Left ventricle myocardium inferior (tissue), 1 donor: ENCODE measurements at regions not wholly inside any gene's neighbourhood (a gene's known extent, or its start where the extent isn't known, plus 50 kb on each side); places are given as distances from the start of the nearest gene placed in this dataset.
"Not testable (repeated sequence)": the region's sequence is repeated elsewhere in the genome, so short reads cannot be mapped to it uniquely, and the experiment has no call there.

Experiments
- DNase-seq: peaks from one replicate; pipeline ENCODE4 v3.0.0-alpha.2; 2020
- H3K27ac ChIP-seq: fragments of 200-600 bp; replicated peaks from 2 replicates; pipeline ENCODE4 v1.8.0; 2021
- H3K27me3 ChIP-seq: fragments of 200-600 bp; 2 replicates; pipeline ENCODE4 v1.8.0; 2021; ENCODE audit warnings: low read depth
- H3K36me3 ChIP-seq: fragments of 200-600 bp; 2 replicates; pipeline ENCODE4 v1.8.0; 2021
- H3K4me1 ChIP-seq: fragments of 200-600 bp; 2 replicates; pipeline ENCODE4 v1.8.0; 2021
- H3K4me3 ChIP-seq: fragments of 200-600 bp; 2 replicates; pipeline ENCODE4 v1.8.0; 2021; ENCODE audit warnings: mild to moderate bottlenecking, moderate library complexity
- H3K9me3 ChIP-seq: fragments of 200-600 bp; replicated peaks from 2 replicates; pipeline ENCODE4 v1.8.0; 2021
- CTCF ChIP-seq: fragments of 200-600 bp; IDR thresholded peaks from 2 replicates; pipeline ENCODE4 v1.8.0; 2021; ENCODE audit warnings: antibody characterized with exemption, mild to moderate bottlenecking, borderline replicate concordance
- intact Hi-C: fragments of 100-400 bp; cut with micrococcal nuclease; formaldehyde crosslinking; loops from one replicate; pipeline ENCODE4 v1.11.0; 2022
- donor health status: DM: no; HTN: yes; CAD: no; lungs with severe emphysema.

GRCh38 chr12:34217660-34218059 is 195.4 kb downstream of the ALG10 start:
- Histone ChIP-seq H3K4me1 (peaks cover 14% of the 10 kb centered on the region), H3K9me3 (no peaks in the 10 kb centered on the region), H3K27me3 (peaks cover 12% of the 10 kb centered on the region), H3K4me3 (no peak overlapping the region), H3K36me3 (no peaks in the 10 kb centered on the region), H3K27ac (no peak overlapping the region)
- no peak for TF ChIP-seq CTCF
- DNase-seq = no peak
- intact Hi-C loops = loop anchor here (5.0 kb wide), 1 partner anchor 95 kb away; no protein-coding TSS in a partner anchor

DNA sequence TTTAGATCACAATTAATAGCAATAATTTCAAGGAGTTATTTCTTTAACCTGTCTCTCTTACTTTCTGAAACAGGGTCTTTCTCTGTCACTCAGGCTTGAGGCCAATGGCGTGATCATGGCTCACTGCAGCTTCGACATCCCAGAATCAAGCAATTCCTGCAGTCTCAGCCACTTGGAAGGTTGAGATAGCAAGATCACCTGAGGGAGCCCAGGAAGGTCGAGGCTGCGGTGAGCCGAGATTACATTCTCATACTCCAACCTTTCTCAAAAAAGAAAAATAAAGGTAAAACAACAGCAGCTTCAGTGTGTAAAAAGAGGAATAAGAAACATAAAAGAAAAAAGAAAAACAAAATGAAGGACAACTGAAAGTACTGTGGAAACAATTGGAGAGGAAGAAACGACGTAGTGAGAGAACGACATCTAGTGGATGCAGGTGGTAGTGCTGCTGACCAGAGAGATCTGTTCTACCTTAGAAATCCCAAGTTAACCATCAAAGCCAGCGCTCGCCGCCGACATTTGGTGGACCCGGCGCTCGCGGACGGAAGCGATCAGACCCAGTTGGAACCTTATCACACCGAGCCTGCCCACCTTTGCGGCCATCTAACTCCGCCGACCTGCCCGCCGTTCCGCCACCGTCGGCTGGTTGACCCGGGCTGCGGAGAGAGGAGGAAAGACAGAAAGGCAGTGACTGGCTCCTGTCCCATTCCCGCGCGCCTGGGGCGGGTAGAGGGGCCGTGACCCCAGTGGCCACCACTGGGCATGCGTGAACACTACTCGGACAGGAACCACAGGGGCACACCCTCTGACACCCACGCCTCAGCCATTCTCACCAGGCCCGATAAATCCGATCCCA is 196.1 kb downstream of the ALG10 start:
- Histone ChIP-seq H3K27me3 (peaks cover 12% of the 10 kb centered on the region), H3K27ac (peak overlapping the region; percentile 54), H3K36me3 (no peaks in the 10 kb centered on the region), H3K4me1 (peaks cover 14% of the 10 kb centered on the region), H3K4me3 (peak overlapping the region; percentile 72), H3K9me3 (no peaks in the 10 kb centered on the region)
- intact Hi-C loops = loop anchor here (5.0 kb wide), 1 partner anchor 96 kb away; no protein-coding TSS in a partner anchor
- peak; percentile 44 for DNase-seq
- peak; percentile 96 for TF ChIP-seq CTCF

- intact Hi-C loops = loop anchor here (5.0 kb wide), 1 partner anchor 97 kb away; no protein-coding TSS in a partner anchor
- no peak for DNase-seq
- peaks cover 14% of the 10 kb centered on the region for H3K4me1 ChIP-seq
- peaks cover 12% of the 10 kb centered on the region for H3K27me3 ChIP-seq
- TF ChIP-seq CTCF = no peak
- no peaks in the 10 kb centered on the region for H3K9me3 ChIP-seq
- H3K36me3 ChIP-seq = no peaks in the 10 kb centered on the region
- peak overlapping the region; percentile 72 for H3K4me3 ChIP-seq
- peak overlapping the region; percentile 54 for H3K27ac ChIP-seq
Measured at GRCh38 chr12:34219046-34219770, 196.9 kb downstream of the ALG10 start.

DNA sequence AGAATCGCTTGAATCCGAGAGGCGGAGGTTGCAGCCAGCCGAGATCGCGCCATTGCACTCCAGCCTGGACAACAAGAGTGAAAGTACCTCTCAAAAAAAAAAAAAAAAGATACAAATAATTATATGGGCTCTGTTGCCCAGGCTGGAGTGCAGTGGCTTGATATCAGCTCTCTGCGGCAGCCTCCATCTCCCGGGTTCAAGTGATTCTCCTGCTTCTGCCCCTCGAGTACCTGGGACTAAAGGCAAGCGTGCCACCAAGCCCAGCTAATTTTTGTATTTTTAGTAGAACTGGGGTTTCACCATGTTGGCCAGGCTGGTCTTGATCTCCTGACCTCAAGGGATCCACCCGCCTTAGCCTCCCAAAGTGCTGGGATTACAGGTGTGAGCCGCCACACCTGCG is 197.8 kb downstream of the ALG10 start:
- Histone ChIP-seq H3K4me1 (peaks cover 14% of the 10 kb centered on the region), H3K27me3 (peaks cover 12% of the 10 kb centered on the region)
- H3K27ac ChIP-seq, H3K36me3 ChIP-seq, DNase-seq, H3K9me3 ChIP-seq, H3K4me3 ChIP-seq, intact Hi-C loops: not testable (repeated sequence)

GRCh38 chr12:34223640-34224039 is 201.3 kb downstream of the ALG10 start:
- Histone ChIP-seq H3K27me3 (peaks cover 10% of the 10 kb centered on the region), H3K4me3 (no peak overlapping the region), H3K9me3 (peaks cover 26% of the 10 kb centered on the region), H3K36me3 (no peaks in the 10 kb centered on the region), H3K27ac (no peak overlapping the region), H3K4me1 (peaks cover 7% of the 10 kb centered on the region)
- intact Hi-C loops = no loop called here
- no peak for TF ChIP-seq CTCF
- DNase-seq = no peak

- H3K9me3 ChIP-seq = peaks cover 26% of the 10 kb centered on the region
- intact Hi-C loops, H3K4me3 ChIP-seq, H3K4me1 ChIP-seq, DNase-seq, H3K27ac ChIP-seq, H3K36me3 ChIP-seq: not testable (repeated sequence)
- peaks cover 16% of the 10 kb centered on the region for H3K27me3 ChIP-seq
Measured at GRCh38 chr12:34226044-34226443, 203.7 kb downstream of the ALG10 start.

DNA sequence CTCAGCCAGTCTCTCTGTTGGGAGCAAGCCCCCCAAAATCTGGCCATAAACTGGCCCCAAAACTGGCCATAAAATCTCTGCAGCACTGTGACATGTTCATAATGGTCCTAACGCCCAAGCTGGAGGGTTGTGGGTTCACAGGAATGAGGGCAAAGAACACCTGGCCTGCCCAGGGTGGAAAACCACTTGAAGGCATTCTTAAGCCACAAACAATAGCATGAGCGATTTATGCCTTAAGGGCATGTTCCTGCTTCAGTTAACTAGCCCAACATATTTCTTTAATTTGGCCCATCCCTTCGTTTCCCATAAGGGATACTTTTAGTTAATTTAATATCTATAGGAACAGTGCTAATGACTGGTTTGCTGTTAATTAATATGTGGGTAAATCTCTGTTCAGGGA is 205.8 kb downstream of the ALG10 start:
- peaks cover 18% of the 10 kb centered on the region for H3K27me3 ChIP-seq
- DNase-seq, H3K4me3 ChIP-seq, intact Hi-C loops, H3K4me1 ChIP-seq, H3K36me3 ChIP-seq, H3K27ac ChIP-seq: not testable (repeated sequence)
- H3K9me3 ChIP-seq = peaks cover 26% of the 10 kb centered on the region

- H3K4me1 ChIP-seq, H3K27ac ChIP-seq, H3K4me3 ChIP-seq, intact Hi-C loops, DNase-seq, H3K36me3 ChIP-seq: not testable (repeated sequence)
- H3K9me3 ChIP-seq = peaks cover 26% of the 10 kb centered on the region
- peaks cover 18% of the 10 kb centered on the region for H3K27me3 ChIP-seq
Measured at GRCh38 chr12:34229033-34229432, 206.7 kb downstream of the ALG10 start.
